ENCODE measurements at regions not wholly inside any gene's neighbourhood (a gene's known extent, or its start where the extent isn't known, plus 50 kb on each side); places are given as distances from the start of the nearest gene placed in this dataset.

DNA sequence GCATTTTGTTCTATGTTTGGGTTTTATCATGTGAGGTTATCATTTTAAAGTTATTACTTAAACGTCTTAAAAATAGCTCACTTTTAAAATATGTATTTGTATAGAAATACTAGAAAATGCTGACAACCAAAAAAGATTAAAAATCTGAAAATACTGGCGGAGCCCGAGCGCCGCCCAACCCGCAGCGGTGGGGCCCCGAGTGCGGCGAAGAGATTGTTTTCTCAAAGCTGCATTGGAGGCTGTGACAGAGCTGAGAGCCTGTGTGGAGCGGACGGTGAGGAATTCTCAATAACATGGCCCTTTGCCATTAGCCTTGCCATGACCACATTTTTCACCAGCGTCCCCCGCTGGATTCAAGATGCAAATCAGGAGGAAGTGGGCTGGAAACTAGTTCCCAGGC, 255.4 kb downstream of the NKX6-1 start:
- dilution Hi-C loops (cut with HindIII; ENCODE audit: low sequenced_read_pairs, unreplicated experiment) = no loop called here
- no peak overlapping the region for H2AK9ac ChIP-seq (replicated peaks; ENCODE audit: low read depth, low read length, poor library complexity)
- no TSS peak for BruUV-seq (replicated peaks)
- ChIA-PET CTCF (interaction anchor here (0.8 kb wide), 1 partner anchor 40 kb away, joined by 4 read pairs; no protein-coding TSS in a partner anchor), POLR2A (ENCODE audit: unreplicated experiment) (no interaction called here)
- no peak overlapping the region for H2BK5ac ChIP-seq (ENCODE audit: low read depth, low read length, poor library complexity, severe bottlenecking)
- no peak overlapping the region for H3K27ac ChIP-seq (ENCODE audit: insufficient read depth, low read length)
- WGBS, 2 experiments (ENCODE audit: extremely low coverage in 2 of 2, insufficient read length in 1 of 2) = no CpG with 5 or more reads among the region's 14 CpGs
- no peak overlapping the region for H2BK120ac ChIP-seq (ENCODE audit: low read depth, low read length)
- no peak overlapping the region for H3K4me3 ChIP-seq (ENCODE audit: insufficient read depth, low read depth, low read length)
- H2BK20ac ChIP-seq (ENCODE audit: low read depth, low read length) = no peak overlapping the region
- no peak overlapping the region for H3K9ac ChIP-seq (ENCODE audit: low read depth, low read length)
- H3K18ac ChIP-seq (ENCODE audit: low read depth, low read length) = no peak overlapping the region
- H2BK15ac ChIP-seq (ENCODE audit: low read depth, low read length) = no peak overlapping the region
- H3K36me3 ChIP-seq (ENCODE audit: control insufficient read depth, insufficient read depth, low read length) = no peaks in the 10 kb centered on the region
- ATAC-seq (ENCODE audit: low read depth) = no peak
- no peak overlapping the region for H3K23ac ChIP-seq (ENCODE audit: low read depth, low read length)
- H3K14ac ChIP-seq (replicated peaks; ENCODE audit: low read depth, low read length) = no peak overlapping the region
- intact Hi-C loops (cut with micrococcal nuclease) = no loop called here
- H3K79me1 ChIP-seq (ENCODE audit: low read depth in 1 of 2, low read length in 2 of 2) = no peaks in the 10 kb centered on the region
- H3K4ac ChIP-seq (ENCODE audit: low read depth, low read length) = no peak overlapping the region
- no peak overlapping the region for H3K4me2 ChIP-seq (ENCODE audit: low read depth, low read length)
- H4K8ac ChIP-seq (ENCODE audit: low read depth in 2 of 2, low read length in 2 of 2) = no peak overlapping the region
- no peak overlapping the region for H3K56ac ChIP-seq (ENCODE audit: extremely low read depth, insufficient read depth, low read length)
- H3K27me3 ChIP-seq (ENCODE audit: control insufficient read depth, insufficient read depth, low read length) = no peaks in the 10 kb centered on the region
- no peaks in the 10 kb centered on the region for H3K9me3 ChIP-seq (ENCODE audit: control insufficient read depth, insufficient read depth, low read length)
- TF ChIP-seq MAZ (IDR thresholded peaks at IDR 0.05; ENCODE audit: borderline replicate concordance, low read depth, low read length) (no peak), MAFK (IDR thresholded peaks at IDR 0.05; ENCODE audit: low read depth, low read length) (no peak), CTCF (conservative IDR thresholded peaks at IDR 0.05; ENCODE audit: low read depth, low read length) (no peak), SMC3 (IDR thresholded peaks at IDR 0.05; ENCODE audit: low read depth, low read length) (no peak), BHLHE40 (IDR thresholded peaks at IDR 0.05; ENCODE audit: low read depth, low read length) (no peak), RCOR1 (IDR thresholded peaks at IDR 0.05; ENCODE audit: insufficient replicate concordance, low read length) (no peak), CEBPB (IDR thresholded peaks at IDR 0.05; ENCODE audit: low read depth, low read length) (no peak), CHD1 (IDR thresholded peaks at IDR 0.05; ENCODE audit: low read depth, low read length) (no peak), NFE2L2 (IDR thresholded peaks at IDR 0.05; ENCODE audit: low read depth, low read length) (no peak), FOS (IDR thresholded peaks at IDR 0.05; ENCODE audit: low read depth, low read length) (no peak)
- TF ChIP-seq, protein P1, sequence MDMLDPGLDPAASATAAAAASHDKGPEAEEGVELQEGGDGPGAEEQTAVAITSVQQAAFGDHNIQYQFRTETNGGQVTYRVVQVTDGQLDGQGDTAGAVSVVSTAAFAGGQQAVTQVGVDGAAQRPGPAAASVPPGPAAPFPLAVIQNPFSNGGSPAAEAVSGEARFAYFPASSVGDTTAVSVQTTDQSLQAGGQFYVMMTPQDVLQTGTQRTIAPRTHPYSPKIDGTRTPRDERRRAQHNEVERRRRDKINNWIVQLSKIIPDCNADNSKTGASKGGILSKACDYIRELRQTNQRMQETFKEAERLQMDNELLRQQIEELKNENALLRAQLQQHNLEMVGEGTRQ (IDR thresholded peaks at IDR 0.05; ENCODE audit: low read depth, low read length) = no peak
- no peak for DNase-seq
- no peak overlapping the region for H4K91ac ChIP-seq (ENCODE audit: insufficient read depth, low read depth, low read length)
- no peak overlapping the region for H2AFZ ChIP-seq (replicated peaks; ENCODE audit: low read length, poor library complexity)
- no peak overlapping the region for H4K5ac ChIP-seq (ENCODE audit: low read depth, low read length)
- in situ Hi-C loops (cut with MboI; ENCODE audit: low sequenced_read_pairs) = no loop called here
- H4K20me1 ChIP-seq (ENCODE audit: insufficient read depth, low read length) = no peaks in the 10 kb centered on the region
- no peaks in the 10 kb centered on the region for H3K4me1 ChIP-seq (ENCODE audit: control insufficient read depth, insufficient read depth, low read length)
- no peak overlapping the region for H2AK5ac ChIP-seq (ENCODE audit: low read depth, low read length)
- no peaks in the 10 kb centered on the region for H3K9me1 ChIP-seq (ENCODE audit: insufficient read depth, low read length)

Data from IMR-90 (cell line).